Osteoblast (primary cell): ENCODE measurements at regions not wholly inside any gene's neighbourhood (a gene's known extent, or its start where the extent isn't known, plus 50 kb on each side); places are given as distances from the start of the nearest gene placed in this dataset.

ENCODE experiments used
- DNase-seq: peaks from one replicate; pipeline ENCODE4 v3.0.0; 2011; ENCODE audit warnings: low spot score, mixed read lengths; ENCODE audit not compliant: insufficient read length; ENCODE audit errors: missing footprints
- H2AFZ ChIP-seq: 2 replicates; pipeline ENCODE4 v1.6.0; 2011; ENCODE audit warnings: mild to moderate bottlenecking, low read length
- H3K27ac ChIP-seq: 2 replicates; pipeline ENCODE4 v1.5.1; 2011; ENCODE audit warnings: mild to moderate bottlenecking, low read depth, low read length, moderate library complexity
- H3K27me3 ChIP-seq: 2 replicates; pipeline ENCODE4 v1.6.0; 2012; ENCODE audit warnings: mild to moderate bottlenecking, control low read depth, inconsistent platforms, low read length, moderate library complexity; ENCODE audit not compliant: insufficient read depth
- H3K36me3 ChIP-seq: 2 replicates; pipeline ENCODE4 v1.5.1; 2011; ENCODE audit warnings: mild to moderate bottlenecking, low read length, control low read depth, moderate library complexity; ENCODE audit not compliant: insufficient read depth
- H3K4me1 ChIP-seq: 2 replicates; pipeline ENCODE4 v1.5.1; 2011; ENCODE audit warnings: mild to moderate bottlenecking, low read length, control low read depth, moderate library complexity; ENCODE audit not compliant: insufficient read depth
- H3K4me2 ChIP-seq: 2 replicates; pipeline ENCODE4 v1.6.0; 2011; ENCODE audit warnings: mild to moderate bottlenecking, low read length; ENCODE audit not compliant: insufficient read depth
- H3K4me3 ChIP-seq: fragments of 200-600 bp; sonication (generic); 3 replicates; pipeline ENCODE4 v1.5.1; 2012; ENCODE audit warnings: mild to moderate bottlenecking, low read length, inconsistent platforms; ENCODE audit not compliant: insufficient read depth
- H3K79me2 ChIP-seq: 2 replicates; pipeline ENCODE4 v1.6.0; 2012; ENCODE audit warnings: mild to moderate bottlenecking, low read length, control low read depth, inconsistent platforms; ENCODE audit not compliant: insufficient read depth
- H3K9me3 ChIP-seq: 2 replicates; pipeline ENCODE4 v1.5.1; 2011; ENCODE audit warnings: low read depth, low read length, control low read depth
- H4K20me1 ChIP-seq: 2 replicates; pipeline ENCODE4 v1.6.0; 2012; ENCODE audit warnings: mild to moderate bottlenecking, low read length, control low read depth; ENCODE audit not compliant: insufficient read depth
- TF ChIP-seq, protein P1 (sequence below): IDR thresholded peaks from 2 replicates; pipeline ENCODE4 v1.5.1; 2011; ENCODE audit warnings: mild to moderate bottlenecking, low read depth, low read length, moderate library complexity; ENCODE audit errors: extremely low read depth

- H3K4me3 ChIP-seq = no peak overlapping the region
- TF ChIP-seq, protein P1, sequence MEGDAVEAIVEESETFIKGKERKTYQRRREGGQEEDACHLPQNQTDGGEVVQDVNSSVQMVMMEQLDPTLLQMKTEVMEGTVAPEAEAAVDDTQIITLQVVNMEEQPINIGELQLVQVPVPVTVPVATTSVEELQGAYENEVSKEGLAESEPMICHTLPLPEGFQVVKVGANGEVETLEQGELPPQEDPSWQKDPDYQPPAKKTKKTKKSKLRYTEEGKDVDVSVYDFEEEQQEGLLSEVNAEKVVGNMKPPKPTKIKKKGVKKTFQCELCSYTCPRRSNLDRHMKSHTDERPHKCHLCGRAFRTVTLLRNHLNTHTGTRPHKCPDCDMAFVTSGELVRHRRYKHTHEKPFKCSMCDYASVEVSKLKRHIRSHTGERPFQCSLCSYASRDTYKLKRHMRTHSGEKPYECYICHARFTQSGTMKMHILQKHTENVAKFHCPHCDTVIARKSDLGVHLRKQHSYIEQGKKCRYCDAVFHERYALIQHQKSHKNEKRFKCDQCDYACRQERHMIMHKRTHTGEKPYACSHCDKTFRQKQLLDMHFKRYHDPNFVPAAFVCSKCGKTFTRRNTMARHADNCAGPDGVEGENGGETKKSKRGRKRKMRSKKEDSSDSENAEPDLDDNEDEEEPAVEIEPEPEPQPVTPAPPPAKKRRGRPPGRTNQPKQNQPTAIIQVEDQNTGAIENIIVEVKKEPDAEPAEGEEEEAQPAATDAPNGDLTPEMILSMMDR = no peak
- H3K36me3 ChIP-seq = no peaks in the 10 kb centered on the region
- H3K79me2 ChIP-seq = no peaks in the 10 kb centered on the region
- H3K27ac ChIP-seq = no peak overlapping the region
- H4K20me1 ChIP-seq = no peaks in the 10 kb centered on the region
- no peaks in the 10 kb centered on the region for H3K9me3 ChIP-seq
- H3K4me2 ChIP-seq = no peak overlapping the region
- H3K27me3 ChIP-seq = peaks cover 4% of the 10 kb centered on the region
- no peak overlapping the region for H2AFZ ChIP-seq
- H3K4me1 ChIP-seq = no peaks in the 10 kb centered on the region
- DNase-seq = no peak
These were observed 179.5 kb upstream of the PARD3B start for GRCh38 chr2:204365811-204366210.

- peaks cover 4% of the 10 kb centered on the region for H3K27me3 ChIP-seq
- H3K79me2 ChIP-seq = no peaks in the 10 kb centered on the region
- H4K20me1 ChIP-seq = no peaks in the 10 kb centered on the region
- DNase-seq = no peak
- no peaks in the 10 kb centered on the region for H3K4me1 ChIP-seq
- no peak overlapping the region for H2AFZ ChIP-seq
- no peaks in the 10 kb centered on the region for H3K36me3 ChIP-seq
- TF ChIP-seq, protein P1 = no peak
- H3K4me3 ChIP-seq = no peak overlapping the region
- H3K4me2 ChIP-seq = no peak overlapping the region
- H3K9me3 ChIP-seq = no peaks in the 10 kb centered on the region
- no peak overlapping the region for H3K27ac ChIP-seq
These were observed 177.8 kb upstream of the PARD3B start for GRCh38 chr2:204367466-204367865.

DNA sequence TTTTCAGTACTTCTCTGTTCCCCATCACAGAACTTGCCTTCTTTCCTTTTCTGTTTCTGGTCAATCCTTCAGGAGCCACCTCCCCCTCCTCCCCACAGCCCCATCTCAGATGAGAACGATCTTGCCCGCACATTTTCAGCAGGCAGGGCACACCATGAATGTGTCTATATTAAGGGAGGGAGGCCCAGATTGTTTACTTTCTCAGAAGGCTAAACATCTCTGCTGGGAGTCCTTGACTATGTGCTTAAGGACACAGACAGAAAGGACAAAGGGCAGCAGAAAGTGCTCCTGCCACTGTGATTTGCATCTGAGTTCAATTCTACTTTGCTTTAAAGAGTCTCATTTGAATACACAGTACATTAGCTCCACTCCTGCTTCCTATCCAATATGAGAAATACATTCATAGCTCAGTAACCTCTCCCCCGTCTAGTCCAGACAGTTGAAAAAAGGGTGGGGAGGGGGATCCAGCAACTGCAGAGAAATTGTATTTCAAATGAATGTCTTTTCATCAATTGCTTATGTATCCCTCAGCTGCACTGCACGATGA, 175.0 kb upstream of the PARD3B start:
- H3K27me3 ChIP-seq = peaks cover 4% of the 10 kb centered on the region
- no peak for DNase-seq
- no peak overlapping the region for H3K4me3 ChIP-seq
- no peaks in the 10 kb centered on the region for H3K79me2 ChIP-seq
- no peaks in the 10 kb centered on the region for H3K36me3 ChIP-seq
- no peaks in the 10 kb centered on the region for H4K20me1 ChIP-seq
- no peaks in the 10 kb centered on the region for H3K4me1 ChIP-seq
- H3K27ac ChIP-seq = no peak overlapping the region
- H3K4me2 ChIP-seq = no peak overlapping the region
- no peaks in the 10 kb centered on the region for H3K9me3 ChIP-seq
- TF ChIP-seq, protein P1 = no peak
- H2AFZ ChIP-seq = no peak overlapping the region

- Histone ChIP-seq H4K20me1 (no peaks in the 10 kb centered on the region), H3K27me3 (no peaks in the 10 kb centered on the region), H3K9me3 (no peaks in the 10 kb centered on the region), H3K4me2 (no peak overlapping the region), H3K27ac (no peak overlapping the region), H3K36me3 (no peaks in the 10 kb centered on the region), H3K4me3 (no peak overlapping the region), H2AFZ (no peak overlapping the region), H3K4me1 (no peaks in the 10 kb centered on the region), H3K79me2 (no peaks in the 10 kb centered on the region)
- DNase-seq = no peak
- TF ChIP-seq, protein P1 = no peak
These were observed 171.3 kb upstream of the PARD3B start for GRCh38 chr2:204373942-204374341.
